Uterus (tissue), 2 donors: ENCODE measurements at regions not wholly inside any gene's neighbourhood (a gene's known extent, or its start where the extent isn't known, plus 50 kb on each side); places are given as distances from the start of the nearest gene placed in this dataset.

Source experiments
- CTCF ChIP-seq, 4 experiments: fragments of 200-600 bp in 2 of 4; fragments of 450-650 bp in 2 of 4; sonication (generic) in 2 of 4; IDR thresholded peaks; one replicate each; pipeline ENCODE4 v1.5.1; 2016 to 2019; ENCODE audit warnings: antibody characterized with exemption in 4 of 4, mild to moderate bottlenecking in 2 of 4, moderate library complexity in 1 of 4
- POLR2A ChIP-seq, 2 donors: fragments of 450-650 bp; IDR thresholded peaks; one replicate each; pipeline ENCODE4 v1.6.1; 2016; ENCODE audit warnings: antibody characterized with exemption in 2 of 2, mild to moderate bottlenecking in 1 of 2, moderate library complexity in 1 of 2

GRCh38 chr14:39762576-39763401, 330.6 kb upstream of the FBXO33 start:
- TF ChIP-seq CTCF (IDR thresholded peaks at IDR 0.05), result no peak
- TF ChIP-seq POLR2A (IDR thresholded peaks at IDR 0.05), result no peak
